ENCODE measurements at regions not wholly inside any gene's neighbourhood (a gene's known extent, or its start where the extent isn't known, plus 50 kb on each side); places are given as distances from the start of the nearest gene placed in this dataset.

- TF ChIP-seq CTCF (IDR thresholded peaks at IDR 0.05; ENCODE audit: control extremely low read depth in 1 of 3, insufficient read depth in 1 of 3, low read depth in 1 of 3, low read length in 3 of 3) (no peak), CEBPB (IDR thresholded peaks at IDR 0.05; ENCODE audit: low read depth, low read length) (no peak), SP4 (IDR thresholded peaks at IDR 0.05; ENCODE audit: low read length) (no peak)
These were observed 417.0 kb downstream of the ZNF521 start (continued) for GRCh38 chr18:24935008-24935407.
